SIG-M5 (cell line): ENCODE measurements at regions not wholly inside any gene's neighbourhood (a gene's known extent, or its start where the extent isn't known, plus 50 kb on each side); places are given as distances from the start of the nearest gene placed in this dataset.
"Not testable (repeated sequence)": the region's sequence is repeated elsewhere in the genome, so short reads cannot be mapped to it uniquely, and the experiment has no call there.

ENCODE experiments used
- DNase-seq: peaks from one replicate; lab custom pipeline; 2025; lab: John Stamatoyannopoulos, UW

- no peak for DNase-seq
Measured at GRCh38 chr12:18794000-18794399, 56.1 kb downstream of the CAPZA3 start.

GRCh38 chr12:18797604-18798003 lies 59.7 kb downstream of the CAPZA3 start:
- no peak for DNase-seq

GRCh38 chr12:18798535-18799361 lies 60.8 kb downstream of the CAPZA3 start:
- no peak for DNase-seq

- DNase-seq = no peak
Measured at GRCh38 chr12:18799561-18799960, 61.6 kb downstream of the CAPZA3 start.

GRCh38 chr12:18805516-18806248 lies 67.8 kb downstream of the CAPZA3 start:
- DNase-seq = no peak

- no peak for DNase-seq
Measured at GRCh38 chr12:18807714-18808113, 69.8 kb downstream of the CAPZA3 start.

GRCh38 chr12:18808221-18808620 lies 70.3 kb downstream of the CAPZA3 start:
- no peak for DNase-seq

GRCh38 chr12:18810537-18811253 lies 72.8 kb downstream of the CAPZA3 start:
- no peak for DNase-seq

GRCh38 chr12:18811273-18811672 lies 73.4 kb downstream of the CAPZA3 start:
- peak; percentile 6 for DNase-seq

GRCh38 chr12:18813753-18814152 lies 75.8 kb downstream of the CAPZA3 start:
- no peak for DNase-seq

- no peak for DNase-seq
Measured at GRCh38 chr12:18818579-18819268, 80.8 kb downstream of the CAPZA3 start.

- DNase-seq = no peak
Measured at GRCh38 chr12:18819484-18819883, 81.6 kb downstream of the CAPZA3 start.

- no peak for DNase-seq
Measured at GRCh38 chr12:18823461-18823860, 85.5 kb downstream of the CAPZA3 start.

GRCh38 chr12:18824287-18824686 lies 86.4 kb downstream of the CAPZA3 start:
- DNase-seq = peak; percentile 50

- no peak for DNase-seq
Measured at GRCh38 chr12:18825138-18825537, 87.2 kb downstream of the CAPZA3 start.

GRCh38 chr12:18827913-18828312 lies 90.0 kb downstream of the CAPZA3 start:
- DNase-seq = no peak

- no peak for DNase-seq
Measured at GRCh38 chr12:18828483-18828882, 90.6 kb downstream of the CAPZA3 start.

GRCh38 chr12:18828987-18829386 lies 91.1 kb downstream of the CAPZA3 start:
- no peak for DNase-seq

GRCh38 chr12:18832932-18833331 lies 95.0 kb downstream of the CAPZA3 start:
- DNase-seq = not testable (repeated sequence)

- DNase-seq = no peak
Measured at GRCh38 chr12:18837025-18837424, 99.1 kb downstream of the CAPZA3 start.

GRCh38 chr12:18837505-18837904 lies 99.6 kb downstream of the CAPZA3 start:
- no peak for DNase-seq

- DNase-seq = not testable (repeated sequence)
Measured at GRCh38 chr12:18840997-18841396, 103.1 kb downstream of the CAPZA3 start.
